Activated CD8-positive, alpha-beta memory T cell treated with anti-CD3 and anti-CD28 coated beads, Interleukin-2, amount 10 ng/mL, durations not matched to agents 7 days and 5 days (primary cell): ENCODE measurements at regions not wholly inside any gene's neighbourhood (a gene's known extent, or its start where the extent isn't known, plus 50 kb on each side); places are given as distances from the start of the nearest gene placed in this dataset.

Source experiments
- ATAC-seq: fragments of 150-1000 bp; cut with Tn5 transposase; one replicate; pipeline ENCODE4 v1.10.0; 2021; ENCODE audit warnings: moderate library complexity
- CTCF ChIA-PET: fragments of 350-600 bp; sonication (Branson Sonifier 250); formaldehyde crosslinking; loops from one replicate; lab custom pipeline; 2021; ENCODE audit warnings: antibody characterized with exemption; lab: Charles Lee
- DNase-seq: peaks from one replicate; pipeline ENCODE4 v3.0.0-alpha.2; 2020
- H3K27ac Mint-ChIP-seq: one replicate; pipeline ENCODE4 v1.8.0; 2021; ENCODE audit warnings: mild to moderate bottlenecking, mixed read lengths
- H3K27me3 Mint-ChIP-seq: one replicate; pipeline ENCODE4 v1.8.0; 2021; ENCODE audit warnings: mixed read lengths
- H3K36me3 Mint-ChIP-seq: one replicate; pipeline ENCODE4 v1.8.0; 2021; ENCODE audit warnings: mild to moderate bottlenecking, mixed read lengths
- H3K4me1 Mint-ChIP-seq: one replicate; pipeline ENCODE4 v1.8.0; 2021; ENCODE audit warnings: mixed read lengths
- H3K4me3 Mint-ChIP-seq: one replicate; pipeline ENCODE4 v1.8.0; 2021; ENCODE audit warnings: mild to moderate bottlenecking, moderate library complexity, mixed read lengths
- H3K9me3 Mint-ChIP-seq: one replicate; pipeline ENCODE4 v1.8.0; 2022; ENCODE audit warnings: low read depth, mixed read lengths

DNA sequence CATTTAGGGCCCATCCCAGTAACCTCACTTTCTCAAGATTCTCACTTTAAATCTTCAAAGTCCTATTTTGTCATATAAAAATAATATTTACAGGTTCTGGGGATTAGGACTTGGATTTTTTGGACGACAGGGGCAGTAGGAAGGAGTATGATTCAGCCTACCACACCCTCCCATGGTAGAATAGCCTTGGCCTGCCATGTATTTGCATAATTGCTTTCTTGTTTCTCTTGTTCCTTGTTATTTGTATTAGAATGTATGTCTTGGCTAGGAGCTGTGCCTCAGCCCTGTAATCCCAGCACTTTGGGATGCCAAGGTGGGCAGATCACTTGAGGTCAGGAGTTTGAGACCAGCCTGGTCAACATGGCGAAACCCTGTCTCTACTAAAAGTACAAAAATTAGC lies 92.5 kb downstream of the ELAPOR2 start:
- CTCF ChIA-PET = no interaction called here
- no peaks in the 10 kb centered on the region for H3K27me3 Mint-ChIP-seq
- peaks cover 2% of the 10 kb centered on the region for H3K4me1 Mint-ChIP-seq
- ATAC-seq = no peak
- H3K27ac Mint-ChIP-seq = no peak overlapping the region
- DNase-seq = no peak
- no peaks in the 10 kb centered on the region for H3K9me3 Mint-ChIP-seq
- H3K4me3 Mint-ChIP-seq = no peak overlapping the region
- H3K36me3 Mint-ChIP-seq = no peaks in the 10 kb centered on the region

DNA sequence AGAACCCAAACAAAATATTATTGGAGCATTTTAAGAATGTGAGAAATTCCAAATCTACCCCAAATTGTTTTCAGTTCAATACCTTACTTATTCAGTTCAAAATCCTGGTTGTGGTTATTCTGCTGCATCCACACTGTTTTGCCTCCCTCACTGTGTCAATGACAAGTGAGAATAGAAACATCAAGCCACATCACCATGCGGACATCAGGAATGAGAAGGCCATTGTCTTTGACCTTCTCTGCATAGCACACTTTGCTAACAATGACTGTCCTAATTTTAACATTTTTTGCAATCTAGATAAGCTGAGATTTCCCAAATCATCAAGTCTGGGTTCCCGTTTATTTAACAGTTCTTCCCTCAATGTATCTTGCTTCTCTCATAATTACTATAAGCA lies 93.7 kb downstream of the ELAPOR2 start:
- no peak for DNase-seq
- CTCF ChIA-PET = no interaction called here
- Mint-ChIP-seq H3K27me3 (no peaks in the 10 kb centered on the region), H3K36me3 (no peaks in the 10 kb centered on the region), H3K4me3 (no peak overlapping the region), H3K9me3 (no peaks in the 10 kb centered on the region), H3K27ac (no peak overlapping the region), H3K4me1 (peaks cover 2% of the 10 kb centered on the region)
- ATAC-seq = no peak

DNA sequence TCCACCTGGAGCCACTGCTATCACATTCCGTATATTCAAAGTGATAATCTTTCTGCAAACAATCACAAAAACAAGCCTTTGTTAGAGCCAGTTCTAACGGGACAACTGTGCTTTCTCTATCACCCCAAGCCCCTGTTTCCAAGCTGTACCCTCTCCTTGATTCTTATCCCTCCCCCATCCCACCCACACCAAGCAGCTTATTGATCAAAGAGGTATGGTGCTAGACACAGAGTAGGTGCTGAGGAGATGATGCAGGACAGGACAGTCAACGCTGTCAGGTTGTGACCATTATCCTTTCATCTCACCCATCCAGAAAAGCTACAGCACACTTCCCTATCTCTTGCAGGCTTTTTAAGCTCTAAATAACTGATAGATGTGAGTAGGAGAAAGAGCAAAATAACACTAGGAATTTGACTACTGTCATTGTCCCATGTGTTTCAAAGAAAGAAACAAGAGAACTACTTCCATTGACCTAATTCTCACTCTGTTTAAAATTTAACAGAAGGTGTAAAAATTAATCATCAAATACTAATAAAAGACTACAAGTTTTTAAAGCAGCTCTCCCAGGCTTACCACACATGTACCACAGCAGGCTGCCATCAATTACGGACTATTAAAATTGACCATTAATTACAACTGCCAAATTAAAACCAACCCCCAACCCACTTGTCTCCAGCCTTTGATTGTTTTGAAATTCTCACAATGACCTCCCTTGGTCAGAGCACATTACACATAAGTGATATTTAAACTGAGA lies 94.3 kb downstream of the ELAPOR2 start:
- no peaks in the 10 kb centered on the region for H3K27me3 Mint-ChIP-seq
- no peak overlapping the region for H3K4me3 Mint-ChIP-seq
- no peak for ATAC-seq
- H3K9me3 Mint-ChIP-seq = no peaks in the 10 kb centered on the region
- CTCF ChIA-PET = no interaction called here
- no peaks in the 10 kb centered on the region for H3K36me3 Mint-ChIP-seq
- peaks cover 2% of the 10 kb centered on the region for H3K4me1 Mint-ChIP-seq
- DNase-seq = no peak
- no peak overlapping the region for H3K27ac Mint-ChIP-seq

GRCh38 chr7:86963599-86964230 lies 95.7 kb downstream of the ELAPOR2 start:
- DNase-seq (no peak), ATAC-seq (no peak)
- H3K4me1 Mint-ChIP-seq = peaks cover 2% of the 10 kb centered on the region
- no peak overlapping the region for H3K27ac Mint-ChIP-seq
- H3K4me3 Mint-ChIP-seq = no peak overlapping the region
- H3K9me3 Mint-ChIP-seq = no peaks in the 10 kb centered on the region
- H3K36me3 Mint-ChIP-seq = no peaks in the 10 kb centered on the region
- no peaks in the 10 kb centered on the region for H3K27me3 Mint-ChIP-seq
- CTCF ChIA-PET = interaction anchor here (0.8 kb wide), 1 partner anchor 37 kb away, joined by 3 read pairs; no protein-coding TSS in a partner anchor

DNA sequence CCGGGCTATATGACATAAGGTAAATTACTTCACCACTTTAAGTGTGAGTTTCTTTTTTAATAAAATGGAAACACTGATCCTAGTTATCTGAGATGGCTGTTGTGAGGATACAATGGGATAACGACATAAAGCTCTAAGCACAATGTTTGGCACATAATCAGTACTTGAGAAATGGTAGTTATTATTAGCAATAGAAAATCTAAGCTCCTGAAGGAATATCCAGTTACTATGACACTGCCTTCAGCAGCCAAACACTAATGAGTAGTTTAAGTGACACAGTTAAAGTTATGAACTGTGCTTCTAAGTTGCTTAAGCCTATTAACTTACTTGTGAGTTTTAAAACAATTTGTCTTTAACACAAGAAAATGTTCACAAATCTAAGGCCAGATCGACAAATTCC lies 96.8 kb downstream of the ELAPOR2 start:
- Mint-ChIP-seq H3K36me3 (no peaks in the 10 kb centered on the region), H3K4me1 (peaks cover 2% of the 10 kb centered on the region), H3K9me3 (no peaks in the 10 kb centered on the region), H3K27ac (no peak overlapping the region), H3K4me3 (no peak overlapping the region), H3K27me3 (no peaks in the 10 kb centered on the region)
- no peak for DNase-seq
- CTCF ChIA-PET = no interaction called here
- ATAC-seq = no peak

DNA sequence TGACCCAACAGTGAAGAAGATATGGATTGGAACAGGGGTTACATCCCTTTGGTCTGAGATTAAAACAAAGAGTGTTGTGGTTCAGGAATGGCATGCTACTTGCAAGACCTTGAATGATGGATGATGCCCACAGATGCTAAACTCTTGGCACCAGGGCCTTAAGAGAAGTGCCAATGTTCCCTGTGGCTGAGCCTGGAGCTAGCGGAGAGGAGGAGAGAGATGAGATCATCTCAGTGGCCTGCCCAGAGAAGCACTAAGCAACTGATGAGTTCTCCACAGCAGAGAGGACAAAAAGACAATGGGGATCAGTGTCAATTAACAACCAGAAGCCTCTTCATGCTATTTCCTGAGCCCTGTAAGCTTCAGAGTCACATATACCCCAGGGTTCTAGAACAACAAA lies 97.8 kb downstream of the ELAPOR2 start:
- peaks cover 2% of the 10 kb centered on the region for H3K4me1 Mint-ChIP-seq
- no peak overlapping the region for H3K27ac Mint-ChIP-seq
- DNase-seq (no peak), ATAC-seq (no peak)
- H3K9me3 Mint-ChIP-seq = no peaks in the 10 kb centered on the region
- CTCF ChIA-PET = no interaction called here
- no peak overlapping the region for H3K4me3 Mint-ChIP-seq
- no peaks in the 10 kb centered on the region for H3K36me3 Mint-ChIP-seq
- H3K27me3 Mint-ChIP-seq = no peaks in the 10 kb centered on the region

GRCh38 chr7:86958380-86958779 lies 101.1 kb downstream of the ELAPOR2 start:
- CTCF ChIA-PET = no interaction called here
- H3K4me3 Mint-ChIP-seq = no peak overlapping the region
- no peaks in the 10 kb centered on the region for H3K36me3 Mint-ChIP-seq
- DNase-seq = no peak
- H3K27me3 Mint-ChIP-seq = peaks cover 6% of the 10 kb centered on the region
- H3K27ac Mint-ChIP-seq = no peak overlapping the region
- no peak for ATAC-seq
- H3K9me3 Mint-ChIP-seq = no peaks in the 10 kb centered on the region
- no peaks in the 10 kb centered on the region for H3K4me1 Mint-ChIP-seq

GRCh38 chr7:86956567-86956966 lies 102.9 kb downstream of the ELAPOR2 start:
- ATAC-seq (no peak), DNase-seq (no peak)
- H3K27me3 Mint-ChIP-seq = peaks cover 6% of the 10 kb centered on the region
- CTCF ChIA-PET = interaction anchor here (1.0 kb wide), 1 partner anchor 32 kb away, joined by 3 read pairs; no protein-coding TSS in a partner anchor
- no peaks in the 10 kb centered on the region for H3K36me3 Mint-ChIP-seq
- peaks cover 2% of the 10 kb centered on the region for H3K4me1 Mint-ChIP-seq
- H3K4me3 Mint-ChIP-seq = no peak overlapping the region
- H3K27ac Mint-ChIP-seq = no peak overlapping the region
- no peaks in the 10 kb centered on the region for H3K9me3 Mint-ChIP-seq

DNA sequence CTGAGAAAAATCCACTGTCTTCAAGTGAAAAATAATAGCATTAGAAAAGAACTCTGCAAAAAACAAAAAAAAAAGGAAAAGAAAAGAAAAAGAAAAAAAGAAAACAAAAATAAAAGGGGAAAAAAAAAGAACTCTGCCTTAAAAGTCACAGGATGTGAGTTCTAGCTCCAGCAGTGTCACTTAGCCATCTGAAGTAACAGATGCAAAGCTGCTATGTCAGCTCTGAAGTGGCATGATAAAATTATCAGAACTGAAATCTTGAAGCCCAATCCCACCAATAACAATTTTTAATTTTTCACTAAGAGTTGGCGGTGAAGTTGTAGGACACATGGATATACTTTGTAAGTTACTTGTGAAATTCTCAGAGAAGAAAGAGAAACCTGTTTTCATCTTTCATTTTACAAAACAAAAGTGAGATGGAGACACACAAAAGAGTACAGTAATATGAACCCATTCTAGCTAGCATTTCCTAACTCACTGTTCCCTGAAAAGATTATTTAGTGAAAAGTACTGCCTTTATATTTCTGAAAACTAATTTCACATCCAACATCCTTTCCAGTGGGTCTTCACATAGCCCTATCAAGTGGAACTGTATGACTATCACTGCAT lies 103.5 kb downstream of the ELAPOR2 start:
- no peak for ATAC-seq
- CTCF ChIA-PET = interaction anchor here (1.0 kb wide), 1 partner anchor 32 kb away, joined by 3 read pairs; no protein-coding TSS in a partner anchor

GRCh38 chr7:86954971-86955370 lies 104.5 kb downstream of the ELAPOR2 start:
- no peak overlapping the region for H3K27ac Mint-ChIP-seq
- H3K9me3 Mint-ChIP-seq = no peaks in the 10 kb centered on the region
- peaks cover 6% of the 10 kb centered on the region for H3K27me3 Mint-ChIP-seq
- DNase-seq (no peak), ATAC-seq (no peak)
- CTCF ChIA-PET = no interaction called here
- no peaks in the 10 kb centered on the region for H3K36me3 Mint-ChIP-seq
- H3K4me3 Mint-ChIP-seq = no peak overlapping the region
- H3K4me1 Mint-ChIP-seq = peaks cover 2% of the 10 kb centered on the region

More for the DNA sequence above, 103.5 kb downstream of the ELAPOR2 start:
- Mint-ChIP-seq H3K36me3 (no peaks in the 10 kb centered on the region), H3K27ac (no peak overlapping the region), H3K27me3 (peaks cover 6% of the 10 kb centered on the region), H3K4me3 (no peak overlapping the region), H3K9me3 (no peaks in the 10 kb centered on the region), H3K4me1 (peaks cover 2% of the 10 kb centered on the region)
- DNase-seq = no peak

GRCh38 chr7:86953653-86954336 lies 105.7 kb downstream of the ELAPOR2 start:
- DNase-seq (no peak), ATAC-seq (no peak)
- H3K4me1 Mint-ChIP-seq = peaks cover 2% of the 10 kb centered on the region
- CTCF ChIA-PET = interaction anchor here (0.7 kb wide), 1 partner anchor 259 kb away, joined by 3 read pairs; no protein-coding TSS in a partner anchor
- no peaks in the 10 kb centered on the region for H3K9me3 Mint-ChIP-seq
- H3K27ac Mint-ChIP-seq = no peak overlapping the region
- no peak overlapping the region for H3K4me3 Mint-ChIP-seq
- peaks cover 6% of the 10 kb centered on the region for H3K27me3 Mint-ChIP-seq
- H3K36me3 Mint-ChIP-seq = no peaks in the 10 kb centered on the region

DNA sequence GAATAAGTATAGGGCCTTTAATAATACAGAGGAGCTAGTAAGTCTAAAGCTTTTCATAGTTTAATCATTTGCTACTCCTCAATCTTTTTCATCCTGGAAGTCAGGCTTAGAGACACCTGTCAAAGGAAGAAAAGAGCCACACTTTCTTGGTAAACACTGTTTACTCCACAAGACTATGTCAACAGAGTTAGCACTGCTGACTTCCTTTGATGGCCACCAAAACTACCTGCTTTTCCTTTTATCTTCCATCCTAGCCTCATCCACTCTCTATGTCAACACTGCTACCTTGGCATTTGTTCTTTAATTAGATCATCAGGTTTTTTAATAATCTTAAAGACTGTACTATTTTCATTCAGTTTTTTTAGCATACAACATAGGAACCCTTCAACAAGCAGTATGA lies 106.2 kb downstream of the ELAPOR2 start:
- CTCF ChIA-PET = interaction anchor here (0.7 kb wide), 1 partner anchor 259 kb away, joined by 3 read pairs; no protein-coding TSS in a partner anchor
- DNase-seq = no peak
- Mint-ChIP-seq H3K27ac (no peak overlapping the region), H3K27me3 (peaks cover 6% of the 10 kb centered on the region), H3K36me3 (no peaks in the 10 kb centered on the region), H3K4me3 (no peak overlapping the region), H3K9me3 (no peaks in the 10 kb centered on the region), H3K4me1 (peaks cover 2% of the 10 kb centered on the region)
- ATAC-seq = no peak

DNA sequence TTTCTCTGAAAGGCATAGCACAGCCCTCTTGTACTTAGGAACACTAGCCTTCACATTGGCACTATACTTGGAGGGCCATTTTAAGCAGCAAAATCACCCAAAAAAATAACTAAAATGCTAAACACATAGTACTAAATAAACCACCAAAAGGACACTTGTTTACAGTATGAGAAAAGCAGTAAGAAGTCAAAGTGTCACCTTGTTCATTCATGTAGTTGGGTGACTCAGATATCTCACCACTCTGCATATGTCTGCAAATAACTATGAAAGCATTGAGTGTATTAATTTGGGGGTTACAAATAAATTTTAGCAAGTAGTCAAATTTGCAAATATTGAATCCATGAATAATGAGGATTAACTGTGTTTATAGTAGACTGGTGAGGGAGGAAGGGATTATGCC lies 107.6 kb downstream of the ELAPOR2 start:
- ATAC-seq (no peak), DNase-seq (no peak)
- no peak overlapping the region for H3K27ac Mint-ChIP-seq
- H3K4me3 Mint-ChIP-seq = no peak overlapping the region
- peaks cover 6% of the 10 kb centered on the region for H3K27me3 Mint-ChIP-seq
- no peaks in the 10 kb centered on the region for H3K36me3 Mint-ChIP-seq
- peaks cover 2% of the 10 kb centered on the region for H3K4me1 Mint-ChIP-seq
- no peaks in the 10 kb centered on the region for H3K9me3 Mint-ChIP-seq
- CTCF ChIA-PET = no interaction called here
